ENCODE measurements at regions not wholly inside any gene's neighbourhood (a gene's known extent, or its start where the extent isn't known, plus 50 kb on each side); places are given as distances from the start of the nearest gene placed in this dataset.

GRCh38 chr4:45951153-45951552, 172.7 kb downstream of the GABRG1 start:
- H3K4me3 ChIP-seq (replicated peaks in 1 of 3; ENCODE audit: insufficient read depth in 1 of 3, low read depth in 1 of 3, low read length in 3 of 3), result no peak overlapping the region
- no peaks in the 10 kb centered on the region for H3K36me3 ChIP-seq (ENCODE audit: control insufficient read depth in 2 of 2, extremely low read depth in 1 of 2, insufficient read depth in 2 of 2, low read length in 2 of 2)
- H3K4me1 ChIP-seq (ENCODE audit: control insufficient read depth, extremely low read depth, insufficient read depth, low read length), result no peaks in the 10 kb centered on the region
- BruUV-seq (replicated peaks), result no TSS peak
- intact Hi-C loops (cut with micrococcal nuclease), result no loop called here
- dilution Hi-C loops (cut with MboI; ENCODE audit: extremely low pct_ligation_motif_present, low sequenced_read_pairs), result no loop called here
- H3K27ac ChIP-seq (ENCODE audit: insufficient read depth, low read depth, low read length), result no peak overlapping the region
- no peaks in the 10 kb centered on the region for H4K20me1 ChIP-seq (replicated peaks; ENCODE audit: control insufficient read depth, extremely low read depth, insufficient read depth, low read length)
- H3K27me3 ChIP-seq (ENCODE audit: control insufficient read depth in 2 of 2, insufficient read depth in 2 of 2, low read length in 2 of 2), result no peaks in the 10 kb centered on the region
- TF ChIP-seq POLR2A (IDR thresholded peaks at IDR 0.05; ENCODE audit: low read depth, low read length) (no peak), MYC (IDR thresholded peaks at IDR 0.05; ENCODE audit: low read depth, low read length) (no peak), POLR2AphosphoS5 (IDR thresholded peaks at IDR 0.05; ENCODE audit: insufficient read depth, low read depth, low read length) (no peak), FOS (IDR thresholded peaks at IDR 0.05; ENCODE audit: borderline replicate concordance, insufficient read depth, low read length) (no peak), EZH2 (IDR thresholded peaks at IDR 0.05; ENCODE audit: borderline replicate concordance, low read depth, low read length, severe bottlenecking) (no peak), JUN (IDR thresholded peaks at IDR 0.05; ENCODE audit: borderline replicate concordance, insufficient read depth, insufficient read length, low read depth) (no peak), MAX (IDR thresholded peaks at IDR 0.05; ENCODE audit: insufficient read depth, insufficient read length) (no peak), CTCF (IDR thresholded peaks at IDR 0.05; ENCODE audit: extremely low read depth in 1 of 2, insufficient read depth in 1 of 2, low read depth in 1 of 2, low read length in 2 of 2) (no peak), GATA2 (IDR thresholded peaks at IDR 0.05; ENCODE audit: insufficient read depth, insufficient read length, low read depth, low read length) (no peak)
- no peak overlapping the region for H3K4me2 ChIP-seq (ENCODE audit: insufficient read depth, low read length)
- CTCF ChIA-PET, result no interaction called here
- POLR2A ChIA-PET, result no interaction called here
- H3K79me2 ChIP-seq (ENCODE audit: control insufficient read depth, insufficient read depth, low read length), result no peaks in the 10 kb centered on the region
- FAIRE-seq (no peak), DNase-seq (ENCODE audit: low read depth, low spot score) (no peak)
- peaks cover 3% of the 10 kb centered on the region for H3K9me3 ChIP-seq (replicated peaks; ENCODE audit: control insufficient read depth, insufficient read depth, low read length)
- no peak overlapping the region for H2AFZ ChIP-seq (ENCODE audit: low read depth, low read length)
- no peak overlapping the region for H3K9ac ChIP-seq (replicated peaks; ENCODE audit: extremely low read depth, insufficient read depth, low read length)
- H3K9me1 ChIP-seq (replicated peaks; ENCODE audit: control insufficient read depth, extremely low read depth, insufficient read depth, low read length), result no peaks in the 10 kb centered on the region

All from endothelial cell of umbilical vein (primary cell).